HFF-Myc (cell line): ENCODE measurements at regions not wholly inside any gene's neighbourhood (a gene's known extent, or its start where the extent isn't known, plus 50 kb on each side); places are given as distances from the start of the nearest gene placed in this dataset.

Experiments used
- DNase-seq: peaks from one replicate; pipeline ENCODE4 v3.0.0-alpha.2; 2011; ENCODE audit warnings: low read depth; ENCODE audit errors: extremely low read depth
- H3K4me3 ChIP-seq: replicated peaks from 2 replicates; pipeline ENCODE4 v1.5.1; 2011; ENCODE audit warnings: low read depth, mild to moderate bottlenecking, control low read depth, low read length
- CTCF ChIP-seq: IDR thresholded peaks from 2 replicates; pipeline ENCODE4 v1.5.1; 2012; ENCODE audit warnings: mild to moderate bottlenecking, low read depth, low read length, control low read depth; ENCODE audit errors: missing control alignments

- no peak overlapping the region for H3K4me3 ChIP-seq
- TF ChIP-seq CTCF, result no peak
- no peak for DNase-seq
These were observed 406.5 kb upstream of the CNKSR2 start for GRCh38 chrX:20967725-20968124.

- no peak overlapping the region for H3K4me3 ChIP-seq
- no peak for DNase-seq
- TF ChIP-seq CTCF, result no peak
These were observed 408.8 kb upstream of the CNKSR2 start for GRCh38 chrX:20965270-20966044.

DNA sequence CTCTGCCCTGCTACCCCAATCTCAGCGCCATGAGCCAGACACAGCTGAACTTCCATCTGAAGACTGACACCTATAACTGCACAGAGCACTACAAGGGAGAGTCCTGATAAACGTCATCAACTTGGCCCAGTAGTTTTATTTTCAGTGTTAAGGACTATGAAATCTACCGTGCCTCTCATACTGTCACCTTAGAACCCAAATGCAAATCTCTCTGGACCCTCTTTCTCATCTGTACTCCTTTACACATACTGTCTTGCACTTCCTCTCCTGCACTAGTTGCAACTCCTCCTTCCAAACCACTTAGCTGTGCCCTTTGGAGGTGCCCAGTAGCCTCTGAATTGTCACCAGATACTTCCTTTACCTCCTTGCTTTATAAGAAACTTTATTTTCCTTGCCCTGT lies 420.2 kb upstream of the CNKSR2 start:
- no peak for TF ChIP-seq CTCF
- no peak for DNase-seq
- H3K4me3 ChIP-seq, result no peak overlapping the region

DNA sequence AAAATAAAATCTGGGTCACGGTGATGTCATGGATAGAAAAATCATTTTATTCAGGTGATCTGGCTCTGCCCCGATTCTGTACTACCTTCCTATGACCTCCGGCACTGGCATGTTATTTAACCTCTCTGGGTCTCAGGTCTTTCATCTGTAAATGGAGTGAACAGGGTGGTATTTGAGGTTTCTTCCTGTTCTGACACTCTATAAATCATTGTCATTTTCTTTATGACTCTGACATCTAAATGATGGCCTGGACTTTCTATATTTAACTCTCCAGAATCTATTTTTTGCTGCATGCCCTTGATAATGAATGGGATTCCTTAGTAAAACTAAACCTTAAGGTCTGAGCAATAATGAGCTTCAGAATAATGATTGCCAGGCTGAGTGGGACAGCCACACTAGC lies 422.0 kb upstream of the CNKSR2 start:
- DNase-seq, result no peak
- TF ChIP-seq CTCF, result no peak
- no peak overlapping the region for H3K4me3 ChIP-seq

DNA sequence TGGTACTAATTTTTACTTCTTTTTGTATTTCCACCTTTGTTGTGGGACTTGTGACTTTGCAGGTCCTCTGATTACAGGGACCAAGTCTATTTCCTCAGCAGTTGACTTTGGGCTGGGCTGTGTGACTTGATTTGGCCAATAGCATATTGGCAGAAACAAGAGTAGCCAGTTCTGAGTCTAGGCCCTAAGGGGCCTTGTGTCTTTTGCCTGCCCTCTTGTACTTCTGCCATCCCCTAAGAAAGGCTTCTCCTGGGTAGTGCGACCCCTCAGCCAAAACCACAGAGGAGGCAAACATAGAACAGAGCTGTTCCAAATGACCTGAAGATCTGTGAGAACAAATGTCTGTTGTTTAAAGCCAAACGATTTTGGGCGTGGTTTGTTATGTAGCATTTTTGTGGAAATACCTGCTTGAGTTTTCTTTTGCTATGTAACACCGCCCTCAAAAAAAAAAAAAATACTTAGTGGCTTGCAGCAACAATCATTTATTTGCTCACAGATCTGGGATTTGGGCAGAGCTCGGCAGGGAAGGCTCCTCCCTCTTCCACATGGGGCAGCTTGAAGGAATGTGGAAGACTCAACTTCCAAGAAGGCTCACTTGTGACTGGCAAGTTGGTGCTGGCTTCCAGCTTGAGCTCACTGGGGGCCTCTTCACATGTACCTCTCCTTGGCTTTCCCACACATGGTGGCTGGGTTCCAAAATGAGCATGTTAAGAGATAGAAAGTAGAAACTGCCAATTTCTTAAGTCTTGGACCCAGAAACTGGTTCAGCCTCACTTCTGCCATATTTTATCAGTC lies 423.0 kb upstream of the CNKSR2 start:
- H3K4me3 ChIP-seq, result no peak overlapping the region
- TF ChIP-seq CTCF, result no peak
- DNase-seq, result no peak

- no peak overlapping the region for H3K4me3 ChIP-seq
- no peak for DNase-seq
- no peak for TF ChIP-seq CTCF
These were observed 426.8 kb upstream of the CNKSR2 start for GRCh38 chrX:20947411-20947912.
